ENCODE measurements at regions not wholly inside any gene's neighbourhood (a gene's known extent, or its start where the extent isn't known, plus 50 kb on each side); places are given as distances from the start of the nearest gene placed in this dataset.

DNA sequence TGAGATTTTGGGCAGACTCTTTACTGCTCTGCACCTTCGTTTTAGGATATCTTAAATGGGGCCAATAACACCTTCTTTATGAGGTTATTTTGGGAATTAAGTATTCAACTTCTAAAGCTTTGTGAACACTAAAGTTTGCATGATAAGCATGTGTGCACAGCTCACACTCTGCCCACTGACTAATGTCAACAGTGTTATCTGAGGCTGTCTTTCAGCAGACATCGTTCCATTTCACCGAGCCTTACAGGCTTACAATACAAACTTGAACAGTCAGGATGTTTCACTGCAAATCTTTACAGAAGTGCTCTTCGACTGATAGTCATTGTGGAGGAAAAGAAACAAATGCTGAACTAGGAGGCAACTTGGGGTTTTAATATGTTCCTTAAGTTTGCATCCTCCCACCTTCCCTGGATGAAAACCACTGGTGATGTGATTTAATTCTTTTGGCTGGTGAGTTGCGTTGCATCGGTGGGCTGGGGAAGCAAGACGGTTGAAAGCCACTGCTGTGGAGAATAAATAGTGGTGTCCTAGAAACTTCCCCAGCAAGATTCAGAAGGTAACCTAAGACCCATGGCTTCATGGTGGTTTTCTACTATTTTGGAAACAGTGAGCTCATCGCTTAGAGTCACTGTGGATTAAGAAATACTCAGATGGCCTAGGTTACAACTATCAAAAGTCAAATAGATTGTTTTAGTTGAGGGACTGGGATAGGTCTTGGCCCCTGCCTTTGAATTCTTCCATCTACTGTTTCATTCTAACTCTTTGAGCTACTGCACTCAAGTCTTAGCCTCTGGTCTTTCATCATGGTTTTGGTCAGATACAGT, 167.2 kb upstream of the MAP3K7 start:
- TF ChIP-seq, protein P1, sequence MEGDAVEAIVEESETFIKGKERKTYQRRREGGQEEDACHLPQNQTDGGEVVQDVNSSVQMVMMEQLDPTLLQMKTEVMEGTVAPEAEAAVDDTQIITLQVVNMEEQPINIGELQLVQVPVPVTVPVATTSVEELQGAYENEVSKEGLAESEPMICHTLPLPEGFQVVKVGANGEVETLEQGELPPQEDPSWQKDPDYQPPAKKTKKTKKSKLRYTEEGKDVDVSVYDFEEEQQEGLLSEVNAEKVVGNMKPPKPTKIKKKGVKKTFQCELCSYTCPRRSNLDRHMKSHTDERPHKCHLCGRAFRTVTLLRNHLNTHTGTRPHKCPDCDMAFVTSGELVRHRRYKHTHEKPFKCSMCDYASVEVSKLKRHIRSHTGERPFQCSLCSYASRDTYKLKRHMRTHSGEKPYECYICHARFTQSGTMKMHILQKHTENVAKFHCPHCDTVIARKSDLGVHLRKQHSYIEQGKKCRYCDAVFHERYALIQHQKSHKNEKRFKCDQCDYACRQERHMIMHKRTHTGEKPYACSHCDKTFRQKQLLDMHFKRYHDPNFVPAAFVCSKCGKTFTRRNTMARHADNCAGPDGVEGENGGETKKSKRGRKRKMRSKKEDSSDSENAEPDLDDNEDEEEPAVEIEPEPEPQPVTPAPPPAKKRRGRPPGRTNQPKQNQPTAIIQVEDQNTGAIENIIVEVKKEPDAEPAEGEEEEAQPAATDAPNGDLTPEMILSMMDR (conservative IDR thresholded peaks at IDR 0.05; ENCODE audit: low read depth, low read length) = no peak
- H3K4me3 ChIP-seq (ENCODE audit: low read depth, low read length) = no peak overlapping the region
- no peak for DNase-seq (ENCODE audit: low read depth)

DNA sequence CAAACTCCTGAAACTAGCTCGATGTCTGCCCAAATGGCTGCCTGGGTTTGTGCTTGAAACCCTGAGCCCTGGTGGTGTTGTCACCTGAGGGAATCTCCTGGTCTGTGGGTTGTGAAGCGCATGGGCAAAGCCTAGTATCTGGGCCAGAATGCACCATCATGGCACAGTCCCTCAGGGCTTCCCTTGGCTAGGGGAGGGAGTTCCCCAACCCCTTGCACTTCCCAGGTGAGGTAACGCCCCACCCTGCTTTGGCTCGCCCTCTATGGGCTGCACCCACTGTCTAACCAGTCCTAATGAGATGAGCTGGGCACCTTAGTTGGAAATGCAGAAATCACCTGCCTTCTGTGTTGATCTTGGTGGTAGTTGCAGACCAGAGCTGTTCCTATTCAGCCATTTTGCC, 152.9 kb upstream of the MAP3K7 start:
- H3K4me3 ChIP-seq (ENCODE audit: low read depth, low read length) = no peak overlapping the region
- DNase-seq (ENCODE audit: low read depth) = no peak
- TF ChIP-seq, protein P1 (conservative IDR thresholded peaks at IDR 0.05; ENCODE audit: low read depth, low read length) = no peak

- TF ChIP-seq, protein P1 (conservative IDR thresholded peaks at IDR 0.05; ENCODE audit: low read depth, low read length) = no peak
- no peak for DNase-seq (ENCODE audit: low read depth)
- no peak overlapping the region for H3K4me3 ChIP-seq (ENCODE audit: low read depth, low read length)
Measured at GRCh38 chr6:90739339-90739738, 152.5 kb upstream of the MAP3K7 start.

DNA sequence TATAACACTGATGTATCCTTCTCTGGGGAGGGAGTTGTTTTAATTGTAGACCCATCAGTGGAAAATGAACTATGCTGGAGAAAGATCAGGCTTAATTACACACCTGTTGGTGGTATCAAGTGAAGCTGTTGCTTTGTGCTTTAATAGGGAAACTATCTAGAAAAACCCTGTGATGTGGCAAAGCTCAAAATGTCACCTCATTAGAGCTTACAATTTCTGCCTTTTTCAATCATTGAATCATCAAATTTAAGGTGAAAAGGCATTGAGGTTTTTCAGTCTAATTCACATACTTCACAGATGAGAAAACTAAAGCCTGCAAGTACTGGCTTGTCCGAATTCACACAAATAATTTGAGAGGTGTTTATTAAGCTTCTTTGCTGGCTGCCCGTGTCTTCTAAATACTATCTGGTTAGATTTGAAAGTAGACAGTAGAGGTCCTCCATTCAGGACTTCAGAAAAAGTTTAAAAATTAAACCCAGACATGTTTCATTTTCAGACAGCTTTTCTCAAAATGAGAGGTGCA, 143.3 kb upstream of the MAP3K7 start:
- no peak overlapping the region for H3K4me3 ChIP-seq (ENCODE audit: low read depth, low read length)
- no peak for DNase-seq (ENCODE audit: low read depth)
- TF ChIP-seq, protein P1 (conservative IDR thresholded peaks at IDR 0.05; ENCODE audit: low read depth, low read length) = no peak

GRCh38 chr6:90729057-90729456, 142.2 kb upstream of the MAP3K7 start:
- TF ChIP-seq, protein P1 (conservative IDR thresholded peaks at IDR 0.05; ENCODE audit: low read depth, low read length) = no peak
- no peak overlapping the region for H3K4me3 ChIP-seq (ENCODE audit: low read depth, low read length)
- no peak for DNase-seq (ENCODE audit: low read depth)

- TF ChIP-seq, protein P1 (conservative IDR thresholded peaks at IDR 0.05; ENCODE audit: low read depth, low read length) = no peak
- DNase-seq (ENCODE audit: low read depth) = no peak
- no peak overlapping the region for H3K4me3 ChIP-seq (ENCODE audit: low read depth, low read length)
Measured at GRCh38 chr6:90722648-90723047, 135.8 kb upstream of the MAP3K7 start.

- TF ChIP-seq, protein P1 (conservative IDR thresholded peaks at IDR 0.05; ENCODE audit: low read depth, low read length) = no peak
- no peak for DNase-seq (ENCODE audit: low read depth)
- no peak overlapping the region for H3K4me3 ChIP-seq (ENCODE audit: low read depth, low read length)
Measured at GRCh38 chr6:90720404-90720803, 133.5 kb upstream of the MAP3K7 start.

Data from epithelial cell of proximal tubule (primary cell).